ENCODE measurements at regions not wholly inside any gene's neighbourhood (a gene's known extent, or its start where the extent isn't known, plus 50 kb on each side); places are given as distances from the start of the nearest gene placed in this dataset.

- no peak for DNase-seq
These were observed 1207.3 kb downstream of the SLC16A7 start for GRCh38 chr12:60803147-60803546.

GRCh38 chr12:60805364-60805763 lies 1209.5 kb downstream of the SLC16A7 start:
- no peak for DNase-seq

- no peak for DNase-seq
These were observed 1224.0 kb downstream of the SLC16A7 start for GRCh38 chr12:60819794-60820193.

- DNase-seq, result no peak
These were observed 1226.8 kb downstream of the SLC16A7 start for GRCh38 chr12:60822580-60822979.

- no peak for DNase-seq
These were observed 1234.6 kb downstream of the SLC16A7 start for GRCh38 chr12:60830381-60830780.

GRCh38 chr12:60832290-60832689 lies 1236.5 kb downstream of the SLC16A7 start:
- DNase-seq, result no peak

- no peak for DNase-seq
These were observed 1238.5 kb downstream of the SLC16A7 start for GRCh38 chr12:60834372-60834771.

- no peak for DNase-seq
These were observed 1239.0 kb downstream of the SLC16A7 start for GRCh38 chr12:60834806-60835205.

- no peak for DNase-seq
These were observed 1240.8 kb downstream of the SLC16A7 start for GRCh38 chr12:60836651-60837050.

- no peak for DNase-seq
These were observed 1246.4 kb downstream of the SLC16A7 start for GRCh38 chr12:60842181-60842580.

GRCh38 chr12:60844101-60844500 lies 1248.3 kb downstream of the SLC16A7 start:
- DNase-seq, result no peak

- no peak for DNase-seq
These were observed 1249.0 kb downstream of the SLC16A7 start for GRCh38 chr12:60844875-60845274.

GRCh38 chr12:60845696-60846095 lies 1249.9 kb downstream of the SLC16A7 start:
- no peak for DNase-seq

- no peak for DNase-seq
These were observed 1251.5 kb downstream of the SLC16A7 start for GRCh38 chr12:60847281-60847680.

GRCh38 chr12:60849723-60850122 lies 1253.9 kb downstream of the SLC16A7 start:
- DNase-seq, result no peak

- DNase-seq, result no peak
These were observed 1257.6 kb downstream of the SLC16A7 start for GRCh38 chr12:60853407-60853806.

GRCh38 chr12:60863421-60863820 lies 1267.6 kb downstream of the SLC16A7 start:
- DNase-seq, result no peak

- no peak for DNase-seq
These were observed 1276.4 kb downstream of the SLC16A7 start for GRCh38 chr12:60872219-60872618.

- no peak for DNase-seq
These were observed 1277.3 kb downstream of the SLC16A7 start for GRCh38 chr12:60872850-60873713.

GRCh38 chr12:60874091-60874490 lies 1278.3 kb downstream of the SLC16A7 start:
- no peak for DNase-seq

- DNase-seq, result no peak
These were observed 1325.1 kb downstream of the SLC16A7 start for GRCh38 chr12:60920841-60921495.

- no peak for DNase-seq
These were observed 1325.7 kb downstream of the SLC16A7 start for GRCh38 chr12:60921541-60921940.

- DNase-seq, result no peak
These were observed 1330.4 kb downstream of the SLC16A7 start for GRCh38 chr12:60926256-60926655.

GRCh38 chr12:60930151-60930550 lies 1330.1 kb upstream of the USP15 start:
- DNase-seq, result no peak

Data from stimulated activated naive CD4-positive, alpha-beta T cell treated with Interleukin-2 at 50 U/mL for 16 hours (primary cell).